SK-N-SH (cell line): ENCODE measurements at regions not wholly inside any gene's neighbourhood (a gene's known extent, or its start where the extent isn't known, plus 50 kb on each side); places are given as distances from the start of the nearest gene placed in this dataset.

ENCODE experiments used
- CTCF ChIA-PET: fragments of 300-600, 350-600 bp; formaldehyde crosslinking; extraction: SDS; loops from one replicate; lab custom pipeline; 2021; lab: Yijun Ruan, JAX
- POLR2A ChIA-PET: fragments of 350-600 bp; sonication (Branson Sonifier 250); formaldehyde crosslinking; extraction: SDS; loops from one replicate; lab custom pipeline; 2020; ENCODE audit warnings: antibody characterized with exemption, inconsistent platforms; lab: Yijun Ruan, JAX
- DNase-seq: peaks from one replicate; pipeline ENCODE4 v3.0.0; 2012
- H2AFZ ChIP-seq: fragments of 200-600 bp; sonication (generic); 2 replicates; pipeline ENCODE4 v1.8.1; 2016; ENCODE audit warnings: antibody characterized with exemption, mild to moderate bottlenecking, low read depth
- H3F3A ChIP-seq: fragments of 200-600 bp; sonication (generic); replicated peaks from 2 replicates; pipeline ENCODE3; 2016; ENCODE audit warnings: antibody characterized with exemption, mild to moderate bottlenecking; ENCODE audit not compliant: insufficient read depth
- H3K27ac ChIP-seq, 2 experiments: fragments of 200-500 bp in 1 of 2; fragments of 200-600 bp in 1 of 2; sonication (Bioruptor generic) in 1 of 2; sonication (generic), shearing (Covaris generic) in 1 of 2; 2 replicates each; pipeline versions ENCODE4 v1.5.1 to v1.6.1; 2014 to 2016; ENCODE audit warnings: low read depth in 2 of 2, inconsistent platforms in 1 of 2, low read length in 1 of 2, mild to moderate bottlenecking in 1 of 2, mixed read lengths in 1 of 2
- H3K27me3 ChIP-seq: fragments of 200-600 bp; sonication (generic), shearing (Covaris generic); 2 replicates; pipeline ENCODE4 v1.6.1; 2016; ENCODE audit warnings: mixed run types; ENCODE audit not compliant: insufficient read depth
- H3K36me3 ChIP-seq, 2 experiments: fragments of 200-500 bp in 1 of 2; fragments of 200-600 bp in 1 of 2; sonication (Bioruptor generic) in 1 of 2; sonication (generic) in 1 of 2; replicated peaks in 1 of 2; 2 replicates each; pipeline versions ENCODE3 to v1.5.1; 2014 to 2016; ENCODE audit warnings: low read length in 1 of 2, mild to moderate bottlenecking in 1 of 2; ENCODE audit not compliant: insufficient read depth in 2 of 2, control insufficient read depth in 1 of 2
- H3K4me1 ChIP-seq, 2 experiments: fragments of 200-500 bp in 1 of 2; fragments of 200-600 bp in 1 of 2; sonication (Bioruptor generic) in 1 of 2; sonication (generic), shearing (Covaris generic) in 1 of 2; 2 replicates each; pipeline versions ENCODE4 v1.5.1 to v1.6.1; 2014 to 2016; ENCODE audit warnings: low read depth in 1 of 2, low read length in 1 of 2, mixed run types in 1 of 2; ENCODE audit not compliant: insufficient read depth in 2 of 2, control insufficient read depth in 1 of 2
- H3K4me2 ChIP-seq: fragments of 200-600 bp; sonication (generic), shearing (Covaris generic); 2 replicates; pipeline ENCODE4 v1.6.1; 2017; ENCODE audit warnings: mixed run types
- H3K4me3 ChIP-seq, 2 experiments: fragments of 200-500 bp in 1 of 2; fragments of 200-600 bp in 1 of 2; sonication (Bioruptor generic) in 1 of 2; sonication (generic), shearing (Covaris generic) in 1 of 2; 2 replicates each; pipeline versions ENCODE4 v1.5.1 to v1.8.1; 2014 to 2016; ENCODE audit warnings: low read depth in 2 of 2, inconsistent platforms in 1 of 2, low read length in 1 of 2, mild to moderate bottlenecking in 1 of 2, mixed read lengths in 1 of 2, moderate library complexity in 1 of 2
- H3K79me2 ChIP-seq: fragments of 200-600 bp; sonication (generic); 2 replicates; pipeline ENCODE4 v1.8.1; 2017; ENCODE audit warnings: mild to moderate bottlenecking; ENCODE audit not compliant: insufficient read depth
- H3K9ac ChIP-seq: fragments of 200-600 bp; sonication (generic); 2 replicates; pipeline ENCODE4 v1.6.1; 2017; ENCODE audit warnings: mixed run types
- H3K9me2 ChIP-seq: fragments of 200-600 bp; sonication (generic); 2 replicates; pipeline ENCODE4 v1.6.1; 2017; ENCODE audit warnings: mixed run types
- H3K9me3 ChIP-seq: fragments of 200-600 bp; sonication (generic); 2 replicates; pipeline ENCODE4 v1.6.1; 2017; ENCODE audit warnings: mixed run types, mild to moderate bottlenecking, moderate library complexity
- H4K20me1 ChIP-seq: fragments of 200-600 bp; sonication (generic); 2 replicates; pipeline ENCODE4 v1.6.1; 2017; ENCODE audit warnings: mild to moderate bottlenecking, mixed run types; ENCODE audit not compliant: insufficient read depth
- EP300 ChIP-seq, 2 experiments: IDR thresholded peaks; 2 replicates each; pipeline versions ENCODE4 v1.4.0 to v1.6.1; 2012; ENCODE audit warnings: borderline replicate concordance in 1 of 2, low read depth in 1 of 2, low read length in 1 of 2
- EZH2phosphoT487 ChIP-seq: fragments of 200-600 bp; sonication (generic); IDR thresholded peaks from 2 replicates; pipeline ENCODE4 v1.6.1; 2017; ENCODE audit warnings: low read depth, mixed run types, mild to moderate bottlenecking, antibody characterized with exemption, moderate library complexity, borderline replicate concordance
- FOSL2 ChIP-seq: IDR thresholded peaks from 2 replicates; pipeline ENCODE4 v1.4.0; 2012; ENCODE audit warnings: low read depth, mild to moderate bottlenecking, moderate library complexity, borderline replicate concordance
- GATA2 ChIP-seq: sonication (generic); formaldehyde crosslinking; IDR thresholded peaks from 2 replicates; pipeline ENCODE4 v1.5.0; 2020; ENCODE audit warnings: mild to moderate bottlenecking, missing genetic modification reagents
- MAX ChIP-seq: IDR thresholded peaks from 2 replicates; pipeline ENCODE4 v1.4.0; 2012; ENCODE audit warnings: low read depth
- MXI1 ChIP-seq: IDR thresholded peaks from 2 replicates; pipeline ENCODE4 v1.6.1; 2012; ENCODE audit warnings: mild to moderate bottlenecking, low read depth, low read length, improper control_type of control experiment
- NRF1 ChIP-seq: IDR thresholded peaks from 2 replicates; pipeline ENCODE4 v1.6.1; 2012; ENCODE audit warnings: low read depth, mild to moderate bottlenecking, low read length
- RFX5 ChIP-seq: IDR thresholded peaks from 2 replicates; pipeline ENCODE4 v1.6.1; 2012; ENCODE audit warnings: mild to moderate bottlenecking, improper control_type of control experiment, low read length
- TCF12 ChIP-seq: IDR thresholded peaks from 2 replicates; pipeline ENCODE4 v1.4.0; 2012
- WGBS: methylation state at CpG from one replicate; pipeline ENCODE4 v1.1.6; 2017; ENCODE audit warnings: low lambda C conversion rate; 5-methylcytosine and 5-hydroxymethylcytosine counted together
- TF ChIP-seq, protein P1 (sequence below): IDR thresholded peaks from 2 replicates; pipeline ENCODE4; 2012
- TF ChIP-seq, protein P2 (sequence below): fragments of 200-600 bp; sonication (generic); IDR thresholded peaks from 2 replicates; pipeline ENCODE4 v1.6.1; 2017; ENCODE audit warnings: antibody characterized with exemption, mild to moderate bottlenecking, moderate library complexity

DNA sequence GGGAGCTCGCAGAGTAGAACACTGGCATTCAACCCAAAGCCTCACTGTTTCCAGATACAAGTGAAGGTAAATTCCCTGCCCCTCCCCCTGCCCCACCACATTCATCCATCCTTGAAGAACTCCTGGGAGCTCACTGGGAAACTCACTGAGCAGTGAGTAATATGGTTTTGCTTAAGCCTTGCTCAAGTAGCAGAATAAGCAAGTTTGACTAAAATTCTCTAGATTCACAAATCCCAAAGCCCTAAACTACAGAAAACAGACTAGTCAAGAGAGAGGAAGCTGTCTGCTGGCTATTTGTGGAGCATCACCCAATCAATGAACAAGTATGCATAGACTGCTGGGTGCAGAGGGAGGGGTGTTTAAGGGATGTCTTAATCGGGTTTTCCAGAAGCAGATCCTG is 82.1 kb downstream of the UNC5CL start:
- no peaks in the 10 kb centered on the region for H3K9me2 ChIP-seq
- H3K4me1 ChIP-seq = peaks cover 6 to 20% of the 10 kb centered on the region in 2 experiments
- WGBS = 92% methylated on average over 2 of the region's 2 CpGs
- CTCF ChIA-PET = no interaction called here
- H4K20me1 ChIP-seq = no peaks in the 10 kb centered on the region
- H3K9me3 ChIP-seq = no peaks in the 10 kb centered on the region
- no peak for DNase-seq
- H3K79me2 ChIP-seq = no peaks in the 10 kb centered on the region
- TF ChIP-seq GATA2 (CRISPR knock-in tag) (no peak), EZH2phosphoT487 (no peak), MAX (no peak), RFX5 (no peak), FOSL2 (no peak), EP300 (IDR thresholded peaks at IDR 0.05; ENCODE audit: borderline replicate concordance in 1 of 2, low read depth in 1 of 2, low read length in 1 of 2) (no peak), TCF12 (no peak)
- H3K27me3 ChIP-seq = no peaks in the 10 kb centered on the region
- no peak overlapping the region for H3K4me3 ChIP-seq
- H3K27ac ChIP-seq = no peak overlapping the region
- H2AFZ ChIP-seq = no peak overlapping the region
- H3F3A ChIP-seq = peaks cover 7% of the 10 kb centered on the region
- POLR2A ChIA-PET = interaction anchor here (0.7 kb wide), 1 partner anchor 704 kb away, joined by 3 read pairs; no protein-coding TSS in a partner anchor
- no peaks in the 10 kb centered on the region for H3K36me3 ChIP-seq
- no peak overlapping the region for H3K4me2 ChIP-seq
- H3K9ac ChIP-seq = no peak overlapping the region

GRCh38 chr6:40955178-40955545 is 83.9 kb downstream of the UNC5CL start:
- no peak overlapping the region for H3K9ac ChIP-seq
- no peak overlapping the region for H3K4me3 ChIP-seq
- 90% methylated on average over 6 of the region's 6 CpGs for WGBS
- no peak overlapping the region for H3K4me2 ChIP-seq
- no peaks in the 10 kb centered on the region for H3K36me3 ChIP-seq
- H3K9me2 ChIP-seq = no peaks in the 10 kb centered on the region
- H4K20me1 ChIP-seq = no peaks in the 10 kb centered on the region
- CTCF ChIA-PET = interaction anchor here (0.6 to 1.0 kb wide), 2 partner anchors 37 to 1817 kb away, joined by 3 read pairs; no protein-coding TSS in a partner anchor
- DNase-seq = no peak
- no peak overlapping the region for H2AFZ ChIP-seq
- no peaks in the 10 kb centered on the region for H3K9me3 ChIP-seq
- H3K4me1 ChIP-seq = peaks cover 8 to 31% of the 10 kb centered on the region in 2 experiments
- no peak overlapping the region for H3K27ac ChIP-seq
- peaks cover 21% of the 10 kb centered on the region for H3F3A ChIP-seq
- H3K79me2 ChIP-seq = no peaks in the 10 kb centered on the region
- POLR2A ChIA-PET = interaction anchor here (0.6 kb wide), 1 partner anchor 956 kb away, joined by 3 read pairs; no protein-coding TSS in a partner anchor
- TF ChIP-seq MXI1 (no peak), NRF1 (no peak)
- TF ChIP-seq, protein P1, sequence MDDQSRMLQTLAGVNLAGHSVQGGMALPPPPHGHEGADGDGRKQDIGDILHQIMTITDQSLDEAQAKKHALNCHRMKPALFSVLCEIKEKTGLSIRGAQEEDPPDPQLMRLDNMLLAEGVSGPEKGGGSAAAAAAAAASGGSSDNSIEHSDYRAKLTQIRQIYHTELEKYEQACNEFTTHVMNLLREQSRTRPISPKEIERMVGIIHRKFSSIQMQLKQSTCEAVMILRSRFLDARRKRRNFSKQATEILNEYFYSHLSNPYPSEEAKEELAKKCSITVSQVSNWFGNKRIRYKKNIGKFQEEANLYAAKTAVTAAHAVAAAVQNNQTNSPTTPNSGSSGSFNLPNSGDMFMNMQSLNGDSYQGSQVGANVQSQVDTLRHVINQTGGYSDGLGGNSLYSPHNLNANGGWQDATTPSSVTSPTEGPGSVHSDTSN = no peak
- TF ChIP-seq, protein P2, sequence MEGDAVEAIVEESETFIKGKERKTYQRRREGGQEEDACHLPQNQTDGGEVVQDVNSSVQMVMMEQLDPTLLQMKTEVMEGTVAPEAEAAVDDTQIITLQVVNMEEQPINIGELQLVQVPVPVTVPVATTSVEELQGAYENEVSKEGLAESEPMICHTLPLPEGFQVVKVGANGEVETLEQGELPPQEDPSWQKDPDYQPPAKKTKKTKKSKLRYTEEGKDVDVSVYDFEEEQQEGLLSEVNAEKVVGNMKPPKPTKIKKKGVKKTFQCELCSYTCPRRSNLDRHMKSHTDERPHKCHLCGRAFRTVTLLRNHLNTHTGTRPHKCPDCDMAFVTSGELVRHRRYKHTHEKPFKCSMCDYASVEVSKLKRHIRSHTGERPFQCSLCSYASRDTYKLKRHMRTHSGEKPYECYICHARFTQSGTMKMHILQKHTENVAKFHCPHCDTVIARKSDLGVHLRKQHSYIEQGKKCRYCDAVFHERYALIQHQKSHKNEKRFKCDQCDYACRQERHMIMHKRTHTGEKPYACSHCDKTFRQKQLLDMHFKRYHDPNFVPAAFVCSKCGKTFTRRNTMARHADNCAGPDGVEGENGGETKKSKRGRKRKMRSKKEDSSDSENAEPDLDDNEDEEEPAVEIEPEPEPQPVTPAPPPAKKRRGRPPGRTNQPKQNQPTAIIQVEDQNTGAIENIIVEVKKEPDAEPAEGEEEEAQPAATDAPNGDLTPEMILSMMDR = no peak
- H3K27me3 ChIP-seq = no peaks in the 10 kb centered on the region
